Endothelial cell of umbilical vein (primary cell): ENCODE measurements at regions not wholly inside any gene's neighbourhood (a gene's known extent, or its start where the extent isn't known, plus 50 kb on each side); places are given as distances from the start of the nearest gene placed in this dataset.

Experiments
- BruUV-seq: library from RNA; stranded (reverse); fragments of 400-500 nt; replicated peaks from 2 replicates; lab custom pipeline; 2021; lab: Mats Ljungman, UMichigan
- CTCF ChIA-PET: fragments of 300-600, 350-600 bp; sonication (Branson Sonifier 250); formaldehyde crosslinking; loops from one replicate; lab custom pipeline; 2021; ENCODE audit warnings: antibody characterized with exemption, inconsistent platforms; lab: Charles Lee
- POLR2A ChIA-PET: fragments of 300-600, 350-600 bp; sonication (Branson Sonifier 250); formaldehyde crosslinking; loops from one replicate; lab custom pipeline; 2021; ENCODE audit warnings: antibody characterized with exemption, inconsistent platforms; lab: Charles Lee
- DNase-seq: peaks from one replicate; pipeline ENCODE4 v3.0.0-alpha.2; 2011; ENCODE audit warnings: low read depth, low spot score
- FAIRE-seq: peaks from 2 replicates; lab custom pipeline; 2011; peaks lifted over from hg19 to GRCh38; lab: Jason Lieb, UNC
- H2AFZ ChIP-seq: 2 replicates; pipeline ENCODE4 v1.6.0; 2012; ENCODE audit warnings: low read depth, low read length, control low read depth, inconsistent platforms
- H3K27ac ChIP-seq: 2 replicates; pipeline ENCODE4 v1.5.1; 2011; ENCODE audit warnings: low read depth, mild to moderate bottlenecking, control low read depth, low read length, moderate library complexity; ENCODE audit not compliant: insufficient read depth
- H3K27me3 ChIP-seq, 2 experiments: 2 replicates each; pipeline versions ENCODE4 v1.6.0 to v1.6.1; 2011; ENCODE audit warnings: low read length in 2 of 2, mixed read lengths in 1 of 2; ENCODE audit not compliant: control insufficient read depth in 2 of 2, insufficient read depth in 2 of 2
- H3K36me3 ChIP-seq, 2 experiments: 2 replicates in 1 of 2; 3 replicates in 1 of 2; pipeline ENCODE4 v1.5.1; 2011; ENCODE audit warnings: low read length in 2 of 2, mild to moderate bottlenecking in 1 of 2, moderate library complexity in 1 of 2; ENCODE audit not compliant: control insufficient read depth in 2 of 2, insufficient read depth in 2 of 2; ENCODE audit errors: extremely low read depth in 1 of 2
- H3K4me1 ChIP-seq: 3 replicates; pipeline ENCODE4 v1.5.1; 2011; ENCODE audit warnings: mild to moderate bottlenecking, low read length; ENCODE audit not compliant: control insufficient read depth, insufficient read depth; ENCODE audit errors: extremely low read depth
- H3K4me2 ChIP-seq: 2 replicates; pipeline ENCODE4 v1.6.1; 2011; ENCODE audit warnings: low read length, control low read depth, mixed read lengths; ENCODE audit not compliant: insufficient read depth
- H3K4me3 ChIP-seq, 3 experiments: fragments of 200-600 bp in 1 of 3; sonication (generic), shearing (Covaris generic) in 1 of 3; replicated peaks in 1 of 3; 2 replicates each; pipeline ENCODE4 v1.5.1; 2011 to 2016; ENCODE audit warnings: control low read depth in 3 of 3, low read length in 3 of 3, mild to moderate bottlenecking in 2 of 3, inconsistent platforms in 1 of 3, low read depth in 1 of 3, moderate library complexity in 1 of 3; ENCODE audit not compliant: insufficient read depth in 1 of 3
- H3K79me2 ChIP-seq: 2 replicates; pipeline ENCODE4 v1.6.0; 2012; ENCODE audit warnings: low read length, inconsistent platforms; ENCODE audit not compliant: control insufficient read depth, insufficient read depth
- H3K9ac ChIP-seq: replicated peaks from 2 replicates; pipeline ENCODE3; 2011; ENCODE audit warnings: low read length, control low read depth; ENCODE audit not compliant: insufficient read depth; ENCODE audit errors: extremely low read depth
- H3K9me1 ChIP-seq: replicated peaks from 3 replicates; pipeline ENCODE4 v1.6.0; 2011; ENCODE audit warnings: mild to moderate bottlenecking, low read length; ENCODE audit not compliant: control insufficient read depth, insufficient read depth; ENCODE audit errors: extremely low read depth
- H3K9me3 ChIP-seq: replicated peaks from 2 replicates; pipeline ENCODE4 v1.5.1; 2012; ENCODE audit warnings: low read length, inconsistent platforms; ENCODE audit not compliant: control insufficient read depth, insufficient read depth
- H4K20me1 ChIP-seq: replicated peaks from 2 replicates; pipeline ENCODE3; 2011; ENCODE audit warnings: mild to moderate bottlenecking, low read length; ENCODE audit not compliant: control insufficient read depth, insufficient read depth; ENCODE audit errors: extremely low read depth
- CTCF ChIP-seq, 2 donors: IDR thresholded peaks; 1 replicate in 1 of 2; 2 replicates in 1 of 2; pipeline ENCODE4 v1.5.1; 2011; ENCODE audit warnings: low read length in 2 of 2, mild to moderate bottlenecking in 2 of 2, moderate library complexity in 2 of 2, control low read depth in 1 of 2, inconsistent platforms in 1 of 2, low read depth in 1 of 2; ENCODE audit not compliant: insufficient read depth in 1 of 2; ENCODE audit errors: extremely low read depth in 1 of 2
- EZH2 ChIP-seq: IDR thresholded peaks from 2 replicates; pipeline ENCODE4 v1.6.1; 2012; ENCODE audit warnings: borderline replicate concordance, low read depth, mild to moderate bottlenecking, moderate library complexity, low read length, inconsistent platforms; ENCODE audit not compliant: severe bottlenecking
- FOS ChIP-seq: IDR thresholded peaks from 2 replicates; pipeline ENCODE4 v1.6.1; 2011; ENCODE audit warnings: mild to moderate bottlenecking, low read length, moderate library complexity, borderline replicate concordance; ENCODE audit not compliant: insufficient read depth
- GATA2 ChIP-seq: IDR thresholded peaks from 2 replicates; pipeline ENCODE4 v1.7.0; 2011; ENCODE audit warnings: low read depth, mild to moderate bottlenecking, moderate library complexity, mixed read lengths, low read length; ENCODE audit not compliant: insufficient read length, insufficient read depth
- JUN ChIP-seq: IDR thresholded peaks from 2 replicates; pipeline ENCODE4 v1.6.1; 2011; ENCODE audit warnings: borderline replicate concordance, low read depth; ENCODE audit not compliant: insufficient read length, insufficient read depth
- MAX ChIP-seq: IDR thresholded peaks from 2 replicates; pipeline ENCODE4 v1.6.1; 2011; ENCODE audit not compliant: insufficient read depth, insufficient read length
- MYC ChIP-seq: IDR thresholded peaks from one replicate; pipeline ENCODE4 v1.6.1; 2011; ENCODE audit warnings: mild to moderate bottlenecking, low read depth, low read length
- POLR2A ChIP-seq: IDR thresholded peaks from 2 replicates; pipeline ENCODE4 v1.6.1; 2012; ENCODE audit warnings: low read depth, mild to moderate bottlenecking, control low read depth, low read length
- POLR2AphosphoS5 ChIP-seq: IDR thresholded peaks from 2 replicates; pipeline ENCODE4 v1.6.1; 2012; ENCODE audit warnings: low read depth, mild to moderate bottlenecking, control low read depth, low read length, moderate library complexity; ENCODE audit not compliant: insufficient read depth
- dilution Hi-C: fragments of 300-500 bp; cut with MboI; formaldehyde crosslinking; loops from one replicate; pipeline ENCODE4 v1.15.0; 2019; ENCODE audit warnings: low sequenced_read_pairs; ENCODE audit not compliant: extremely low pct_ligation_motif_present
- intact Hi-C: fragments of 100-400 bp; cut with micrococcal nuclease; formaldehyde crosslinking; loops from one replicate; pipeline ENCODE4 v1.10.0; 2022

GRCh38 chr7:81926-82756 lies 110.2 kb upstream of the FAM20C start:
- dilution Hi-C loops: no loop called here
- TF ChIP-seq MYC (no peak), JUN (no peak), POLR2AphosphoS5 (no peak), POLR2A (no peak), MAX (no peak), EZH2 (no peak), CTCF (IDR thresholded peaks at IDR 0.05; ENCODE audit: extremely low read depth in 1 of 2, insufficient read depth in 1 of 2, low read depth in 1 of 2, low read length in 2 of 2) (no peak), GATA2 (no peak), FOS (no peak)
- BruUV-seq: no TSS peak

More at GRCh38 chr7:81926-82756, 110.2 kb upstream of the FAM20C start:
- H3K4me1 ChIP-seq: no peaks in the 10 kb centered on the region
- H3K4me2 ChIP-seq: no peak overlapping the region
- no peaks in the 10 kb centered on the region for H3K79me2 ChIP-seq
- no peak overlapping the region for H3K4me3 ChIP-seq
- no peaks in the 10 kb centered on the region for H3K36me3 ChIP-seq
- no peaks in the 10 kb centered on the region for H3K9me3 ChIP-seq
- no peak overlapping the region for H2AFZ ChIP-seq
- intact Hi-C loops: no loop called here
- ChIA-PET POLR2A (no interaction called here), CTCF (interaction anchor here (0.7 kb wide), 1 partner anchor 18 kb away, joined by 3 read pairs; no protein-coding TSS in a partner anchor)
- no peak overlapping the region for H3K9ac ChIP-seq
- no peak for DNase-seq
- no peaks in the 10 kb centered on the region for H4K20me1 ChIP-seq
- FAIRE-seq: no peak
- H3K9me1 ChIP-seq: no peaks in the 10 kb centered on the region
- H3K27ac ChIP-seq: no peak overlapping the region
- H3K27me3 ChIP-seq: no peaks in the 10 kb centered on the region
